GM13977 (cell line): ENCODE measurements at regions not wholly inside any gene's neighbourhood (a gene's known extent, or its start where the extent isn't known, plus 50 kb on each side); places are given as distances from the start of the nearest gene placed in this dataset.

Experiments
- DNase-seq: peaks from one replicate; pipeline ENCODE4 v3.0.0; 2012; ENCODE audit warnings: low spot score
- CTCF ChIP-seq: IDR thresholded peaks from 2 replicates; pipeline ENCODE4 v1.5.1; 2012; ENCODE audit warnings: mild to moderate bottlenecking, control low read depth; ENCODE audit not compliant: insufficient read depth; ENCODE audit errors: extremely low read depth, missing control alignments
- in situ Hi-C: fragments of 300-500 bp; cut with MboI; formaldehyde crosslinking; loops from one replicate; pipeline ENCODE4 v1.12.0; 2022; ENCODE audit warnings: low sequenced_read_pairs, low pct_unique_long_range_greater_than_20kb, mixed read lengths, inconsistent platforms; ENCODE audit not compliant: unreplicated experiment

DNA sequence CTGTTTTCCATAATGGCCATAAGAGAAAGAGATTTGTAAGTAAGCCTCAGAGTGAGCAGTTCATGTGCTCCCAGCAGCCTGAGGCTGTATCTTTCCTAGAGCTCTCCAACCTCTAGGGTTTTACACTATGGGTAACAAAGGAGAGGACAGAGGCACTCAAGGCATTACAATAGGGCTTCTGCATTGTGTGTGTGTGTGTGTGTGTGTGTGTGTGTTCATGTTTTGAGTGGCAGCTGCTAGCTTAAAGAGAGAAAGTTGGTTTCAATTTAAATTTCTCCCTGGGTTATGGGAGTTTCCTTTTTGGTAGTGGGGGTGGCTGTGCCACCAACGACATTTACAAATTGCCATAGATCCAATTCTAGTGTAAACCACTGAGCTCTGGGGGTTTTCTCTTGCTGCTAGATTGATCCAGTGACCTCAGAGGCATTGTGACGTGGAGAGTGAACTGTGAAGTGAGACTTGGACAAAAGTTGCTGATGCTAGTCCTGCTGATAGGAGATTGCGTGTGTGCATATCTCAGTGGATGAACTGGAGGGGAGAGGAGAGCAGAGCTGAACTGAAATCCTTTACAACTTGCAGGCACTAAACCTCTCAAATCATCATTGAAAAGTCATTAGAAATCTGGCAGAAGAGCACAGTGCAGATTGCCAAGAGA lies 67.2 kb upstream of the OLFM4 start:
- in situ Hi-C loops = no loop called here
- DNase-seq = no peak
- TF ChIP-seq CTCF = no peak

DNA sequence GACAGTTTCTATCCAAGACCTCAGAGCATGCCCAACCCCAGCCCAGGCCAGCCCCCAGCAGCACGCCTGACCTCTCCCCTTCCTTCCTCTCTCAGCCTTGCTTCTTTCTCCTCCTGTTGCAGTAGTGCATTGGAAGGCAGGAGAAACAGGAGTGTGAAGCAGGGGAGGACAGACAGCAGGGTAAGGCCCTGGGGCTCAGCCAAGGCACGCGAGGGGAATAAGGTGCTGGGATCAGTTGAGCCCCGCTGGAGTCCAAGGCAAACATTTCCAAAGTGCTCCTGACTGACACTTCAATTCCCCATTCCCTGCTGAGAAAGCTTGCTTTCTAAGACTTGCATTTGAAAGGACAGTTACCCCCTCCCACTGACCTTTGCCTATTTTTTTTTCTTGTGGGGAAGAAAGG lies 73.1 kb upstream of the OLFM4 start:
- DNase-seq = no peak
- no peak for TF ChIP-seq CTCF
- in situ Hi-C loops = no loop called here

GRCh38 chr13:52954838-52955237 lies 73.8 kb upstream of the OLFM4 start:
- in situ Hi-C loops = no loop called here
- no peak for TF ChIP-seq CTCF
- DNase-seq = no peak

GRCh38 chr13:52950436-52950956 lies 78.1 kb upstream of the OLFM4 start:
- DNase-seq = no peak
- TF ChIP-seq CTCF = no peak
- in situ Hi-C loops = no loop called here

DNA sequence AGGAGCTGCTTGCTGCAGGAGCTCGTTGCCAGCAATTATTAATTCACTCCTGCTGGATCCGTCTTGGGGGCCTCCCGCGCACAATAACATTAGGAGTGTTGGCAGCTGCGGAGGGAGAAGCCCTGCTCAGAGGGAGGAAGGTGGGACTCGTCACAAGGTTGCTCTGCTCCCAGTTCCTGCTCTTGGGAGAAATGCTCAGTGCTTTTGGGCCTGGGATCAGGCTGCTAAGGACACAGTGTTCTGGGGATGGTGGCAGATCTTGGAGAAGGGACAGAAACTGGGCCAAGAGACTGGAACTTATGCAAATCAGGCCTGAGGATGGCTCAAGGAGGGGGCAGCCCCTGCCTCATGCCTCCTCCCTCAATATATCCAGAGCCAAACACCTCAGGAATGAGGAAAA lies 78.9 kb upstream of the OLFM4 start:
- TF ChIP-seq CTCF = no peak
- in situ Hi-C loops = no loop called here
- DNase-seq = no peak

DNA sequence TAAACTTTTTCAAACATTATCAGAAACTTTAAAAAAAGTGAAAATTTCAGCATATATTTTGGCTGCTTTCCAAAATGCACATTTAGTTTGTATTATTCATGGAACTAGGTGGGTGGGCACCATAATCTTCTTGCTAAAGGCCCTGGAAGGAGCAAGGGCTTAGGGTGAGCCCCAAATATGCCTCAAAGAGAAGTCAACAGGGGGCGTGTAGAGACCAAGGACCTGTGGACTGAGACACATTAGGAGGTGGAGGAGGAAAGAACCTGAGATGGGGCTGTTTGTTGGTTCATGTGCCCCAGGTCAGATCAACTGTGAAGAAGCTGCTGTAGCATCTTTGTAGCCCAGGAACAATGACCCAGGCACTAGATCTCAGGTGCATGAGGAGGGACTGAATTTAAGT lies 79.6 kb upstream of the OLFM4 start:
- no peak for TF ChIP-seq CTCF
- DNase-seq = no peak
- in situ Hi-C loops = no loop called here
